NCI-H1092 (cell line): ENCODE measurements at regions not wholly inside any gene's neighbourhood (a gene's known extent, or its start where the extent isn't known, plus 50 kb on each side); places are given as distances from the start of the nearest gene placed in this dataset.
"Not testable (repeated sequence)": the region's sequence is repeated elsewhere in the genome, so short reads cannot be mapped to it uniquely, and the experiment has no call there.

Experiments
- DNase-seq: peaks from one replicate; lab custom pipeline; 2025; lab: John Stamatoyannopoulos, UW

DNA sequence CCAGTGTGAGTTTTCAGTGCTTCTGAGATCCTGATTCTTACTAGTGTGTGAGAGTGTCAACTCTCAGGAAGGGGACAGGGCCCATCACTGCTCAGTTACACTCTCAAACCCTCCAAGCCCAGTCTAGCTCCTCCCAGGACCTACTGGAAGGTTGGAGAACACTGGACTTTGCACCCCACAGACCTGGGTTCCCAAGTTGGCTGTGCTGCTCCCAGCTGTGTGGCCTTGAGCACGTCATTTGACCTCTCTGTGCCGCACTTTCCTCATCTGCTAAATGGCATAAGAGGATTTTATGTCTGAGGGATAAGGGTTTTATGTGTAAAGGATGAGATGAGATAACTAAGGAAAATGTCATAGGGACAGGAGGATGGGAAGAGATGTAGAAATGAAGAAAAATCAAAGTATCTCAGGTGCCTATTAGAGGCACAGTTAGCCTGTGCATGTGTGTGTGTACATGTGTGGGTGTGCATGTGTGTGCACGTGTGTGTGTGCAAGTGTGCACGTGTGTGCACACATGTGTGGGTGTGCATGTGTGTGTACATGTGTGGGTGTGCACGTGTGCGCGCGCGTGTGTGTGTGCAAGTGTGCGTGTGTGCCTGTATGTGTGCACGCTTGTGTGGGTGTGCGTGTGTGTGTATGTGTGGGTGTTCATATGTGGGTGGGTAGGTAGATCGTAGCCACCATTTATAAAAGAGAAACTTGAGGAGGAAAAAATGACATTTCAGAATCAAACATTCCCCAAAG is 108.0 kb upstream of the GRK3 start:
- DNase-seq, result not testable (repeated sequence)

DNA sequence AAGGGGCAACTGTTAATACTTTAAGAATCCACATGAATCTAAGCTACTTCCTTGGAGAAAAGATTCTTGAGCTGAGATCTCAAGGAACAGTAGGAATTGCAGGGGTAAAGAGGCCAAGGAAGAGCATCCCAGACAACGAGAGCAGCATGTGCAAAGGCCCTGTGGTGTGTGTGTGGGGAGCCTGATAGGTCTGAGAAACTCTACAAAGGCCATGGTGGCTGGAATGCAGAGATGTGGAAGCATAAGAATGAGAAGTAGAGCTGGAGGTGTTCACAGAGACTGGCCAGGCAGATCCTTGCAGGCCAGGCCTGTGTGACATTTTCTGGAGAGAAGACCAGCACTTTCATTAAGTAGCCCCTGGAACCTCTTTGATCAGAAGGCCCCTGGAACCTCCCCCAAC is 105.8 kb upstream of the GRK3 start:
- not testable (repeated sequence) for DNase-seq

- DNase-seq, result not testable (repeated sequence)
Observed at GRCh38 chr22:25460682-25461081, 103.8 kb upstream of the GRK3 start.

DNA sequence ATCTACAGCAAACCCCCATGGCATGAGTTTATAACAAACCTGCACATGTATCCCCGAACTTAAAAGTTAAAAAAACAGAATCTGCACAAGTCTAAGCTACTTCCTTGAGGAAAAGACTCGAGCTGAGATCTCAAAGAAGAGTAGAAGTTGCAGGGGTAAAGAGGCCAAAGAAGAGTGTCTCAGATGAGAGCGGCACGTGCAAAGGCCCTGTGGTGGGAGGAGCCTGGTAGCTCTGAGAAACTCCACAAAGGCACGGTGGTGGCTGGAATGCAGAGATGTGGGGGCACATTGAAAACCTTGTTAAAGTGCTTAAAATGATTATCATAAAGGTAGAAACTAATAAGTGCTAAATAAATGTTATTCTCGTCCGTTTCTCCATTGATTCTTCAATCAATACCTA is 103.2 kb upstream of the GRK3 start:
- DNase-seq, result no peak

DNA sequence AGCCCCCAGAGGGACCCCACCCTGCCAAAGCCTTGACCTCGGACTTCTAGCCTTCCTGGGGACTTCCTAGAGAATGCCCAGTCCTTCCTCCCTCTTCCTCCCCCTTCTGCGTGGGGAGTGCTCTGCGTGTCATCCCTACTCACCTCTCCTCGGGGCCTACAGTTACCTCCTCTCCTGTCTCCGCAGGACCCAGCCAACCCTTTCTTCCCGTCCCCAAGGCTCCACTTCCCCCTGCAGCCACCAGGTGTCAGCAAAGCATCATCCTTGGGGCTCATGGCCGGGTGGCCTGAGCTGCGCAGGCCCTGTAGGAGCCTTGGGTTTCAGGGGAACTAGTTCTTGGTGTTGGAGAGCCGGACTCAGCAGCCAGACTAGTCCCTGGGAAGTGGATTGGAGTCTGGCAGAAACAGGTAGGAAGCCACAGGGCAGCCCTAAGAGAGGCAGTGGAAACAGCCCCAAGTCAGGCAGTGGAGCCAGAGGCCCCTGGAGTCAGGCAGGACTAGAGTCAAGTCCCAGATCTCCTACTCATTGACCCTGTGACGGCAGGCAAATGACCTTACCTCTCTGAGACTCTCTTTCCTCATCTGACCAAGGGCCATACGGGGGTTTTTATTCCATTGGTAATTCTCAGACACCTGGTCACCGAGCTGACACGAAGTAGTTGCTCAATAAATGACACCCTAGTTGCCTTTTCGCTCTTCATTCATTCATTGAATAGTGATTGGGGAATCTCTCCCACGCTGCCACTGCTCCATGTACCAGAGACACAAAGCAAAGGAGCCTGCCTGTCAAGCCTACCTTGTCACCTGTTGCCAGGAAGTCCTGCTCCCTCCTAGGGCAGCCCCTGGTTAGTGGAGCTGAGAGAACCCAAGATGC is 101.8 kb upstream of the GRK3 start:
- peak; percentile 58 for DNase-seq

- DNase-seq, result not testable (repeated sequence)
Observed at GRCh38 chr22:25463347-25463628, 101.2 kb upstream of the GRK3 start.

GRCh38 chr22:25464326-25464725 is 100.1 kb upstream of the GRK3 start:
- not testable (repeated sequence) for DNase-seq

DNA sequence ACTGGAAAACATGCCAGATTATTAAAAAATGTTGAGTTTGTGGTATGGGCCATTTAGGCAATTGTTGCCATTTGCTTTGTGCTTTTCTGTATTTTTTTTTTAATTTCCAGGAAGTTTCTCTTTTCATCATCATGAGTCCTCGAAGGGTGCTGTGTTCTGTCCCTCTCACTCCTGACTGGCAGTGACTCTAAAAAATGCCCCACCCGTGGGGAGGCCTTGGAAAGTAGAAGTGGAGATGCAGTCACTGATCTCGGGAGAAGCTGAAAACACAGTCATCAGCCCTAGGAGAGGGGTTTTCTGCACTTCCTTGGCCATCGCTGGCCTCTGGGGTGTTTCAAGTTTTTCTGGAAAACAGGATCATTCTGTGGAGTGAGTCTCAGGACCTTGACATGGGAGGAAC is 98.5 kb upstream of the GRK3 start:
- no peak for DNase-seq

DNA sequence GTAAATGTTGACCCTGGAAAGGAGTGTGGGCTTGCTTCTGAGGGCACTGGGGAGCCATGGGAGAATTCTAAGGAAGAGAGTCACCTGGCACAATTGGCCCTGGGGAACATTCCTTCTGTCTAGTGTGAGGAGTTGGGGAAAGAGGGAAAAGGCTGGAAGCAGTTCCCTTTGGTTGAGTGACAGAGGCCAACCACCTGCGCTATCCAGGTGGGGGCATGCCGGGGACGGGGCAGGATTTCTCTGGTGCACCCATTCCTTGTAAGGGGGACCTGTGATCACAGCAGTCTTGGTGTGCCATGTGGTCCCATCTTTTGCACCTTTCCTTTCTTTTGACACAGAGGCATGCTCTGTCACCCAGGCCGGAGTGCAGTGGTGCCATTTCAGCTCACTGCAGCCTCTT is 92.1 kb upstream of the GRK3 start:
- DNase-seq, result no peak

DNA sequence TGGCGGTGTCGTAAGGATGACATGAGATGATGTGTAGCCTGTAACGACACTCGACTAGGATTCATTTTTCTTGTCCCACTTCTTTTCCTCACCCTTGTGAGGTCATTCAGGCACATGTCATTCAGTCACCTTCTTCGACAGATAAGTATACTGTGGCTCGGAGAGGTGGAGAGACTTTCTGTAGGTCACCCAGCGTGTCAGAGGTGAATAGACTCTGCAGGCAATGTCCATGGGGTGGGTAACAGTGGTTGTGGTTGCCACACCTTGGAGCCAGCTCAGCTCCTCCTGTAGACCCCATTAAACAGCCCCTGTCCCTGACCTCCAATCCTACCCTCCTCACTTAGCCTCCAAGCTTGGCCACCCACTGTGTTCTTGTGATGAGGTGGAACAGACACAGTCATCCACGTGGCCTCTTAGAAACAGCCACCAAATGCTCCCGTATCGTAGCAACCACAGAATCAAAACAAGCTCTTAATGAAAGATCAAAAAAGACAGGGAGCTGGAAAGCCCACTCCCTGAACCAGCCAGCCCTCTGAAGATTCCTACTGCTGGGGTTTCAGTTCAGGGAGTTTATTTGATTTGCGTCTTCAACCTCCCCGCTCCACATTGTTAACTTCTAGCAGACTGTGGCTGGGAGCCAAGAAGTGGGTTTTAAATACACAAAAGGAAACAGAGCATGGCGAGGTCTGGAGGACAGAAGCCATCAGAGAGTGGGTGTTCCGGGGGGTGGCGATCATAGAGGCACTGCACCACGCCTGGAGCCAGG is 89.0 kb upstream of the GRK3 start:
- DNase-seq, result peak; percentile 77

DNA sequence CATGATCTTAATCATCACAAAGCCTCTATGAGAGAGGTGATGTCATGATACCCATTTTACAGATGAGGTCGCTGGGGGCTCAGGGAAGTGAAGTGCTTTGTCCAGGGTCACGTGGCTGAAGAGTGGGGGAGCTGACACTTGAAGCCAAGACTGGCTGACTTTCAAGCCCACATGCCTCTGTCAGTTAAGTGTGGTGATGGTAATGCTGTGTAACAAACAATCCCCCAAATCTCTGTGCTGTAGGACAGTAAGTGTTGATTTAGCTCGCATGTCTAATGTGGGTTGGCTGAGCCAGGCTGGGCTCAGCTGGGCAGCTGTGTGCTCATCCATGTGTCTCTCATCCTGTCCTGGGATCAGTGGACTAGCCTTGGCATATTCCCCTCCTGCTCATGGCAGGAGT is 87.1 kb upstream of the GRK3 start:
- no peak for DNase-seq

DNA sequence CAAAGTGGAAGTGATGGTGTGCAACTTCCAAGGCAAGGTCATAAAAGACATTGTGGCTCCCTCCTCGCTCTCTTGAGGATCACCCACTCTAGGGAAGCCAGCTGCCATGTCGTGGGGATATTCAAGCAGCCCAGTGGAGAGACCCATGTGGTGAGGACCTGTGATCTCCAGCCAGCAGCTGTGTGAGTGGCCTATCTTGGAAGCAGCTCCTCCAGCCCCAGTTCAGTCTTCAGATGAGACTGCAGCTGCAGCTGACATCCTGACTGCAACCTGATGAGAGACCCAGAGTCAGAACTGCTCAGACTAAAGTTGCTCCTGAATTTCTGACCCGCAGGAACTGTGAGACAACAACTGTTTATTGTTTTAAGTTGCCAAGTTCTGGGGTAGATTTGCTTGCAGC is 86.4 kb upstream of the GRK3 start:
- DNase-seq, result no peak

- DNase-seq, result no peak
Observed at GRCh38 chr22:25478528-25478927, 85.9 kb upstream of the GRK3 start.

GRCh38 chr22:25480868-25481267 is 83.6 kb upstream of the GRK3 start:
- DNase-seq, result not testable (repeated sequence)

GRCh38 chr22:25482091-25482760 is 82.2 kb upstream of the GRK3 start:
- DNase-seq, result no peak

DNA sequence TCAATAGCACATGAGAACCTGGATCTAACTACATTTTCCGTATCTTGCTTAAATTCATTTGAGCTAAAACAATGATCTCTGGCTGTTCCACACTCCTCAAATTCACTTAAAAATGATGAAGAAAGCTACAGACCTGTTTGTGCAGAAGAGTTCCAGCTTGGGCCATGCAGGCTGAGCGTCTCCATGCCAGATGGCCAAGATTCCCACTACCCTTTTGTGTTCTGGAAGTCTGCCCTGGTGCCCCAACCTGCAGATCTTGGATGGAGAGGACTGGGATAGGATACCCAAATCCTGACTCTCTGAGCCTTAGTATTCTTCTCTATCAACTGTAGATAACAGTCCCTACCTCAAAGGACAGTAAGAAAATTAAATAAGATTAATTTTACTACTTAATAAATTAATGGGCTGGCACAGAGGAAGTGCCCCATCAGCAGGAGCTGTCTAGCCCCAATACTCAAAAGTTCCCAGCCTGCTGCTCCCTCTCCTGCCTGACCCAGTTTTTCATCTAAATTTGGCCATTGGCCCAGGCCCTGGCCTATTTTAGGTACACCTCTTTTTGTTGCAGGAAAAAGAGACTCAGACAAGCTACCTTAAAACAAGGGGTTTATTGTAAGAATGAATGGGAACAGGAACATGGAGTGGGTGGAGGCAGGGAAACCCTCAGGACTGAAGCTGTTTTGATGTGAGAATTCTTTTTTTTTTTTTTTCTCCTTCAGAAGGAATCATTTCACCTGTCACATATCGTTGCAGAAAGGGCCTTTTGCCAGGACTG is 81.4 kb upstream of the GRK3 start:
- DNase-seq, result peak; percentile 31

GRCh38 chr22:25483931-25484330 is 80.5 kb upstream of the GRK3 start:
- no peak for DNase-seq

- no peak for DNase-seq
Observed at GRCh38 chr22:25484521-25485315, 79.8 kb upstream of the GRK3 start.

GRCh38 chr22:25485626-25486545 is 78.6 kb upstream of the GRK3 start:
- DNase-seq, result no peak

DNA sequence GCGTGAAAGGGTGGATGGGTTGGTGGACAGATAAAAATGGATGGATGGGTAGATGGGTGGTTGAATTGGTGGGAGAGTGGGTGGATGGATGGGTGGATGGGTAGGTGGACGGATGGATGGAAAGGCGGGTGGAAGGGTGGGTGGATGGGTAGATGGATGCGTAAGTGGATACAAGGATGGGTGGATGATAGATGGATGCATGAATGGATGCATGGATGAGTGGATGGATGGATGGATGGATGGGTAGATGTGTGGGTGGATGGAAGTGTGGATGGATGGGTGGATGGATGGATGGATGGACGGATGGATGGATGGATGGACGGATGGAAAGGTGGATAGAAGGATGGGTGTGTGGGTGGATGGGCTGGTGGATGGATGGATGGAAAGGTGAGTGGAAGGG is 77.0 kb upstream of the GRK3 start:
- DNase-seq, result no peak
